GM12878 (cell line): ENCODE measurements at regions not wholly inside any gene's neighbourhood (a gene's known extent, or its start where the extent isn't known, plus 50 kb on each side); places are given as distances from the start of the nearest gene placed in this dataset.

ENCODE experiments used
- ATAC-seq: fragments of 200-7000 bp; cut with Tn5 transposase; 3 replicates; pipeline ENCODE4 v1.9.1; 2020; ENCODE audit warnings: mild to moderate bottlenecking, moderate library complexity
- BruUV-seq: library from RNA; stranded (reverse); fragments of 400-500 nt; replicated peaks from 2 replicates; lab custom pipeline; 2021; lab: Mats Ljungman, UMichigan
- CTCF ChIA-PET: fragments of 300-600 bp; sonication (Branson Sonifier 250); formaldehyde crosslinking; extraction: SDS; loops from one replicate; lab custom pipeline; 2021; ENCODE audit warnings: inconsistent platforms; lab: Yijun Ruan, JAX
- POLR2A ChIA-PET: fragments of 350-600 bp; formaldehyde crosslinking; extraction: SDS; loops from one replicate; lab custom pipeline; 2021; ENCODE audit warnings: inconsistent platforms; lab: Charles Lee
- RAD21 ChIA-PET: fragments of 300-600 bp; sonication (Branson Sonifier 250); formaldehyde crosslinking; loops from one replicate; lab custom pipeline; 2023; ENCODE audit warnings: antibody characterized with exemption; ENCODE audit not compliant: unreplicated experiment; lab: Charles Lee
- SMC1A ChIA-PET: fragments of 300-600 bp; sonication (Branson Sonifier 250); formaldehyde crosslinking; loops from one replicate; lab custom pipeline; 2023; ENCODE audit not compliant: unreplicated experiment, uncharacterized antibody; lab: Charles Lee
- DNase-seq: peaks from one replicate; pipeline ENCODE4 v3.0.0-alpha.2; 2011; ENCODE audit warnings: low read depth, low spot score
- FAIRE-seq: peaks from 3 replicates; lab custom pipeline; 2011; peaks lifted over from hg19 to GRCh38; lab: Jason Lieb, UNC
- H2AFZ ChIP-seq: 2 replicates; pipeline ENCODE4 v1.6.0; 2011; ENCODE audit warnings: low read depth, low read length, control low read depth; ENCODE audit not compliant: control insufficient read depth
- H3K27ac ChIP-seq: 2 replicates; pipeline ENCODE4 v1.5.1; 2011; ENCODE audit warnings: control low read depth; ENCODE audit not compliant: control insufficient read depth, insufficient read depth
- H3K27me3 ChIP-seq, 2 experiments: replicated peaks in 1 of 2; 2 replicates each; pipeline versions ENCODE4 v1.6.0 to v1.6.1; 2011; ENCODE audit warnings: low read length in 1 of 2; ENCODE audit not compliant: control insufficient read depth in 2 of 2, insufficient read depth in 2 of 2
- H3K36me3 ChIP-seq, 2 experiments: 2 replicates each; pipeline ENCODE4 v1.5.1; 2011; ENCODE audit warnings: low read length in 1 of 2; ENCODE audit not compliant: control insufficient read depth in 2 of 2, insufficient read depth in 2 of 2
- H3K4me1 ChIP-seq: 2 replicates; pipeline ENCODE4 v1.6.1; 2011; ENCODE audit warnings: mild to moderate bottlenecking, low read length, moderate library complexity, mixed read lengths; ENCODE audit not compliant: control insufficient read depth, insufficient read depth
- H3K4me2 ChIP-seq: 2 replicates; pipeline ENCODE4 v1.6.0; 2011; ENCODE audit warnings: control low read depth; ENCODE audit not compliant: control insufficient read depth, insufficient read depth
- H3K4me3 ChIP-seq: fragments of 200-600 bp; sonication (generic); 2 replicates; pipeline ENCODE4 v1.5.1; 2016
- H3K79me2 ChIP-seq: 2 replicates; pipeline ENCODE4 v1.6.0; 2011; ENCODE audit warnings: low read length; ENCODE audit not compliant: control insufficient read depth, insufficient read depth
- H3K9ac ChIP-seq: 2 replicates; pipeline ENCODE4 v1.8.0; 2011; ENCODE audit warnings: low read length, control low read depth, mixed read lengths; ENCODE audit not compliant: control insufficient read depth, insufficient read depth
- H3K9me3 ChIP-seq: replicated peaks from 3 replicates; pipeline ENCODE4 v1.5.1; 2011; ENCODE audit warnings: mild to moderate bottlenecking, low read length; ENCODE audit not compliant: control insufficient read depth, insufficient read depth
- H4K20me1 ChIP-seq: 2 replicates; pipeline ENCODE4 v1.6.0; 2011; ENCODE audit not compliant: control insufficient read depth, insufficient read depth
- MTA2 ChIP-seq: fragments of 450-650 bp; IDR thresholded peaks from 2 replicates; pipeline ENCODE4 v1.6.1; 2016; ENCODE audit warnings: low read depth, mild to moderate bottlenecking, moderate library complexity
- NBN ChIP-seq: fragments of 450-650 bp; IDR thresholded peaks from 2 replicates; pipeline ENCODE4 v1.6.1; 2016
- NFYB ChIP-seq: IDR thresholded peaks from 2 replicates; pipeline ENCODE4 v1.6.1; 2011; ENCODE audit warnings: low read depth, mild to moderate bottlenecking, low read length, improper control_type of control experiment, moderate library complexity; ENCODE audit not compliant: insufficient read depth
- POLR2AphosphoS2 ChIP-seq: IDR thresholded peaks from 2 replicates; pipeline ENCODE4 v1.6.1; 2011; ENCODE audit warnings: low read depth, mild to moderate bottlenecking, low read length, improper control_type of control experiment, moderate library complexity
- POU2F2 ChIP-seq: IDR thresholded peaks from 3 replicates; pipeline ENCODE4 v1.6.1; 2011; ENCODE audit warnings: low read depth, mild to moderate bottlenecking, low read length, borderline replicate concordance
- REST ChIP-seq: IDR thresholded peaks from 2 replicates; pipeline ENCODE4 v1.6.1; 2012; ENCODE audit warnings: mild to moderate bottlenecking, low read depth, low read length
- SIN3A ChIP-seq: IDR thresholded peaks from 2 replicates; pipeline ENCODE4 v1.6.1; 2012; ENCODE audit warnings: low read depth, low read length, improper control_type of control experiment
- SIX5 ChIP-seq: IDR thresholded peaks from 2 replicates; pipeline ENCODE4 v1.6.1; 2011; ENCODE audit warnings: mild to moderate bottlenecking, low read depth, low read length, moderate library complexity; ENCODE audit not compliant: severe bottlenecking
- TCF7 ChIP-seq: IDR thresholded peaks from 2 replicates; pipeline ENCODE4 v1.6.1; 2014; ENCODE audit warnings: antibody characterized with exemption, borderline replicate concordance
- WGBS: methylation state at CpG from one replicate; pipeline ENCODE4 v1.1.6; 2016; ENCODE audit warnings: low lambda C conversion rate; ENCODE audit not compliant: insufficient replicate concordance, insufficient coverage; ENCODE audit errors: missing lambda C conversion rate; 5-methylcytosine and 5-hydroxymethylcytosine counted together
- in situ Hi-C: fragments of 300-500 bp; cut with MboI; formaldehyde crosslinking; loops from 9 replicates; pipeline ENCODE4 v1.14.3; 2018; ENCODE audit warnings: mixed read lengths
- intact Hi-C: fragments of 100-400 bp; cut with micrococcal nuclease; formaldehyde crosslinking; loops from one replicate; pipeline ENCODE4 v1.14.2; 2022; ENCODE audit not compliant: unreplicated experiment
- TF ChIP-seq, protein P1 (sequence below): fragments of 450-650 bp; IDR thresholded peaks from 2 replicates; pipeline ENCODE4 v1.6.1; 2017; ENCODE audit warnings: mild to moderate bottlenecking

- TF ChIP-seq NFYB (no peak), NBN (no peak), SIX5 (no peak), MTA2 (no peak), SIN3A (no peak), POU2F2 (no peak), TCF7 (no peak)
- TF ChIP-seq, protein P1, sequence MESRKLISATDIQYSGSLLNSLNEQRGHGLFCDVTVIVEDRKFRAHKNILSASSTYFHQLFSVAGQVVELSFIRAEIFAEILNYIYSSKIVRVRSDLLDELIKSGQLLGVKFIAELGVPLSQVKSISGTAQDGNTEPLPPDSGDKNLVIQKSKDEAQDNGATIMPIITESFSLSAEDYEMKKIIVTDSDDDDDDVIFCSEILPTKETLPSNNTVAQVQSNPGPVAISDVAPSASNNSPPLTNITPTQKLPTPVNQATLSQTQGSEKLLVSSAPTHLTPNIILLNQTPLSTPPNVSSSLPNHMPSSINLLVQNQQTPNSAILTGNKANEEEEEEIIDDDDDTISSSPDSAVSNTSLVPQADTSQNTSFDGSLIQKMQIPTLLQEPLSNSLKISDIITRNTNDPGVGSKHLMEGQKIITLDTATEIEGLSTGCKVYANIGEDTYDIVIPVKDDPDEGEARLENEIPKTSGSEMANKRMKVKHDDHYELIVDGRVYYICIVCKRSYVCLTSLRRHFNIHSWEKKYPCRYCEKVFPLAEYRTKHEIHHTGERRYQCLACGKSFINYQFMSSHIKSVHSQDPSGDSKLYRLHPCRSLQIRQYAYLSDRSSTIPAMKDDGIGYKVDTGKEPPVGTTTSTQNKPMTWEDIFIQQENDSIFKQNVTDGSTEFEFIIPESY: no peak
Observed at GRCh38 chr11:70579316-70579955, 181.1 kb downstream of the CTTN start (continued).

GRCh38 chr11:70580036-70580805 lies 181.9 kb downstream of the CTTN start:
- intact Hi-C loops: no loop called here
- DNase-seq (no peak), FAIRE-seq (no peak), ATAC-seq (no peak)
- Histone ChIP-seq H3K4me1 (no peaks in the 10 kb centered on the region), H2AFZ (no peak overlapping the region), H3K9ac (no peak overlapping the region), H3K27me3 (no peaks in the 10 kb centered on the region), H3K4me2 (no peak overlapping the region), H3K36me3 (no peaks in the 10 kb centered on the region), H3K27ac (no peak overlapping the region), H3K9me3 (no peaks in the 10 kb centered on the region), H3K4me3 (no peak overlapping the region), H3K79me2 (no peaks in the 10 kb centered on the region), H4K20me1 (no peaks in the 10 kb centered on the region)
- 24% methylated on average over 25 of the region's 25 CpGs for WGBS
- POLR2A ChIA-PET: no interaction called here
- in situ Hi-C loops: no loop called here
- no TSS peak for BruUV-seq
- RAD21 ChIA-PET: no interaction called here
- CTCF ChIA-PET: no interaction called here
- SMC1A ChIA-PET: no interaction called here
- TF ChIP-seq REST (peak; percentile 79), POLR2AphosphoS2 (no peak)
